ENCODE measurements at regions not wholly inside any gene's neighbourhood (a gene's known extent, or its start where the extent isn't known, plus 50 kb on each side); places are given as distances from the start of the nearest gene placed in this dataset.

DNA sequence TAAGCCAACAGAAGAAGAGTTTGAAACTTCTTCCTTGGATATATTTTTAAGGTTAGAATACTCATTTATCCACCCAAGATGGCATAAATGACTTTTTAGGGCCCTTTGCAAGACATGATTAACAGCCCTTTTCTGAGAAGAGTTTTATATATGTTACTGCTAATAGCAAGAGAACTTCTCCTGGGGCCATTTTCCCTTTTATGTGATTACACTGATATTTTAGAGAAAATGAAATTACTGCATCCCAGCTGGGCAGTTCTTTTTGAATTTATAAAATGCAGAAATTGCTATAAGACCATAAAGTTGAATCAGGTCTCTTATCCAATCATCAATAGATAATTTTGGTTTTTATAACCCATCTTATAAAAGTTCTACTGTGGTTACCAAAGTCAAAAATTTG is 161.3 kb upstream of the RFX3 start:
- intact Hi-C loops (cut with DNase I) = no loop called here
- no peaks in the 10 kb centered on the region for H3K27me3 ChIP-seq
- no peaks in the 10 kb centered on the region for H3K36me3 ChIP-seq (replicated peaks in 1 of 2; ENCODE audit: insufficient read depth in 1 of 2, low read depth in 2 of 2)
- H3K4me3 ChIP-seq = no peak overlapping the region
- no peaks in the 10 kb centered on the region for H3K9me3 ChIP-seq
- no peak for DNase-seq
- TF ChIP-seq, protein P1, sequence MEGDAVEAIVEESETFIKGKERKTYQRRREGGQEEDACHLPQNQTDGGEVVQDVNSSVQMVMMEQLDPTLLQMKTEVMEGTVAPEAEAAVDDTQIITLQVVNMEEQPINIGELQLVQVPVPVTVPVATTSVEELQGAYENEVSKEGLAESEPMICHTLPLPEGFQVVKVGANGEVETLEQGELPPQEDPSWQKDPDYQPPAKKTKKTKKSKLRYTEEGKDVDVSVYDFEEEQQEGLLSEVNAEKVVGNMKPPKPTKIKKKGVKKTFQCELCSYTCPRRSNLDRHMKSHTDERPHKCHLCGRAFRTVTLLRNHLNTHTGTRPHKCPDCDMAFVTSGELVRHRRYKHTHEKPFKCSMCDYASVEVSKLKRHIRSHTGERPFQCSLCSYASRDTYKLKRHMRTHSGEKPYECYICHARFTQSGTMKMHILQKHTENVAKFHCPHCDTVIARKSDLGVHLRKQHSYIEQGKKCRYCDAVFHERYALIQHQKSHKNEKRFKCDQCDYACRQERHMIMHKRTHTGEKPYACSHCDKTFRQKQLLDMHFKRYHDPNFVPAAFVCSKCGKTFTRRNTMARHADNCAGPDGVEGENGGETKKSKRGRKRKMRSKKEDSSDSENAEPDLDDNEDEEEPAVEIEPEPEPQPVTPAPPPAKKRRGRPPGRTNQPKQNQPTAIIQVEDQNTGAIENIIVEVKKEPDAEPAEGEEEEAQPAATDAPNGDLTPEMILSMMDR (IDR thresholded peaks at IDR 0.05) = no peak
- no peak for TF ChIP-seq POLR2A (IDR thresholded peaks at IDR 0.05)
- no peak for ATAC-seq
- no peaks in the 10 kb centered on the region for H3K4me1 ChIP-seq
- H3K27ac ChIP-seq = no peak overlapping the region

DNA sequence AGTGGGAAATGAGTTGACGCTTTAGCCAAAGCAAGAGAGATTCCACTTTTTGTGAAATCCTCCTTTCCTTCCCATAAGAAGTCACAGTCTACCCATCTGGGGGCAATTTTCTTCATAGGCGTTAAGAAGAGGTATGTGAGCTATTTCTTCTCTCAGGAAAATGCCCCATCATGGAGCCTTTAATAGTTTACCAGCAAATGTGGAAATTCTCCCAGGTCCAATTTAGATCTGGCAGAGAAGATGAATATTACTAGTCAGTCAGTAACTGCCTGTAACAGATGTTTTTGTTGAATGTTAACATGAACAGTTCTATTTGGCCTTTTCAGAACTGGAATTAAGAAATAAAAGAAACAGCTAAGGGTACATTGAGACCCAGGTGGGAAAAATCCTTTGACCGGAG is 156.4 kb upstream of the RFX3 start:
- Histone ChIP-seq H3K4me1 (no peaks in the 10 kb centered on the region), H3K36me3 (replicated peaks in 1 of 2; ENCODE audit: insufficient read depth in 1 of 2, low read depth in 2 of 2) (no peaks in the 10 kb centered on the region), H3K27me3 (no peaks in the 10 kb centered on the region), H3K27ac (no peak overlapping the region), H3K9me3 (no peaks in the 10 kb centered on the region), H3K4me3 (no peak overlapping the region)
- DNase-seq (no peak), ATAC-seq (no peak)
- no peak for TF ChIP-seq POLR2A (IDR thresholded peaks at IDR 0.05)
- TF ChIP-seq, protein P1 (IDR thresholded peaks at IDR 0.05) = no peak
- intact Hi-C loops (cut with DNase I) = no loop called here
- WGBS, 2 donors = 77 to 78% methylated on average over 3 of the region's 3 CpGs

DNA sequence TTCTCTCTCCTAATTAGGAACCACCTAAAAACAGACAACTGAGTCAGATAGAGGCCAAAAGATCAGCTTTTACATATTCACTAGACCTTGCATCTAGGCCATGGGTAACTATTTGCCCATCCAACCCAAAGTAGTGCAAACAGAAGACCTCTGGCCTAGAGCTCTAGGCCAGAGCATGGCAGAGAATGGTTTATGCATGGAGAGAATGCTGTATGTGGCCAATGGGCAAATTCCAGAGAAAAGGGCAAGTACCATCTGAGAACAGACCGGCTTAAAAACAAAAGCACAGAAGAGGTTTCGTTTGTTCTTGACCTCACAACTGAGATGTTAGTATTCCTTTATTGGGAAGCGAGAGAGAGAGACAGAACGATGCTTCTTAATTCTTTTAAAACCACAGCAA is 151.7 kb upstream of the RFX3 start:
- WGBS, 2 donors = 89 to 91% methylated on average over 4 of the region's 4 CpGs
- Histone ChIP-seq H3K9me3 (no peaks in the 10 kb centered on the region), H3K4me1 (no peaks in the 10 kb centered on the region), H3K4me3 (no peak overlapping the region), H3K27me3 (no peaks in the 10 kb centered on the region), H3K36me3 (replicated peaks in 1 of 2; ENCODE audit: insufficient read depth in 1 of 2, low read depth in 2 of 2) (no peaks in the 10 kb centered on the region), H3K27ac (no peak overlapping the region)
- TF ChIP-seq, protein P1 (IDR thresholded peaks at IDR 0.05) = no peak
- no peak for TF ChIP-seq POLR2A (IDR thresholded peaks at IDR 0.05)
- intact Hi-C loops (cut with DNase I) = no loop called here
- DNase-seq (no peak), ATAC-seq (no peak)

DNA sequence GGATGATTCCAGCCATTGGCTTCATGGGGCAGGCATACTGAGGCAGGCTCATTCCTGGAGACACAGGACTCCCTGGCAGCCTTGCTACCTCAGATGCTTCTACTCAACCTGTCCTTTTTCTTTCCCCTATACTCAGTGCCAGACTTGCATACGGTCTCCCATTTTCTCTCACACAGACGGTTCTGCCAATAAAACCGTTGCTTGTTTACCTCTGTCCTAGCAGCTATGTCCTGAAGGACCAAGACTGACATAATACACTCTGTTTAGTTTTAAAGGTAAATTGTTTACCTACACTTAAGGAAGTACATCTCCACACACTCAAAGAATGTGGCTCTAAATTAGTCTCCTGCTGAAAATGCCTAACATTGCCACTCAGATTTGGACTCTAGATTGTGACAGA is 151.0 kb upstream of the RFX3 start:
- WGBS, 2 donors = 57 to 64% methylated on average over 3 of the region's 3 CpGs
- H3K4me3 ChIP-seq = no peak overlapping the region
- no peak for DNase-seq
- no peaks in the 10 kb centered on the region for H3K36me3 ChIP-seq (replicated peaks in 1 of 2; ENCODE audit: insufficient read depth in 1 of 2, low read depth in 2 of 2)
- intact Hi-C loops (cut with DNase I) = no loop called here
- H3K27ac ChIP-seq = no peak overlapping the region
- TF ChIP-seq, protein P1 (IDR thresholded peaks at IDR 0.05) = no peak
- no peak for TF ChIP-seq POLR2A (IDR thresholded peaks at IDR 0.05)
- no peaks in the 10 kb centered on the region for H3K4me1 ChIP-seq
- no peak for ATAC-seq
- no peaks in the 10 kb centered on the region for H3K27me3 ChIP-seq
- H3K9me3 ChIP-seq = no peaks in the 10 kb centered on the region

DNA sequence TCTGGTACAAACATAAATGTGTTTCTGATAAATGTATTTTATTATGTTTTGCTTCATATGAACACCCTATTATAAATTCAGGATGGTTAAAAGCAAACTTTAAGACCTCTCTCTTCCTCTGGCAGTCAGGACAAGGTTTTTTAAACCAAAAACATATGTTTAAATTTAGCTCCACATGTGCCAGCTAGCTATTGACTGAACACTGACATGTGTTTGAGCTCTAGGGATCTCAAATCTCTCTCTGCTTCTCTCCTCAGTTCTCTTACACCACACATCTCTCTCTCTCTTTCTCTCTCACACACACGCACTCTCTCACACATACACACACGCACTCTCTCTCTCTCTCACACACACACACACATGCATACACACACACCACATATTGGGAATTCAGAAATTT is 150.1 kb upstream of the RFX3 start:
- no peak overlapping the region for H3K27ac ChIP-seq
- no peaks in the 10 kb centered on the region for H3K27me3 ChIP-seq
- no peaks in the 10 kb centered on the region for H3K9me3 ChIP-seq
- H3K36me3 ChIP-seq (replicated peaks in 1 of 2; ENCODE audit: insufficient read depth in 1 of 2, low read depth in 2 of 2) = no peaks in the 10 kb centered on the region
- ATAC-seq (no peak), DNase-seq (no peak)
- 84 to 93% methylated on average over 2 of the region's 2 CpGs for WGBS, 2 donors
- no peak overlapping the region for H3K4me3 ChIP-seq
- TF ChIP-seq POLR2A (IDR thresholded peaks at IDR 0.05) = no peak
- TF ChIP-seq, protein P1 (IDR thresholded peaks at IDR 0.05) = no peak
- H3K4me1 ChIP-seq = no peaks in the 10 kb centered on the region
- intact Hi-C loops (cut with DNase I) = no loop called here
